ENCODE measurements at regions not wholly inside any gene's neighbourhood (a gene's known extent, or its start where the extent isn't known, plus 50 kb on each side); places are given as distances from the start of the nearest gene placed in this dataset.

DNA sequence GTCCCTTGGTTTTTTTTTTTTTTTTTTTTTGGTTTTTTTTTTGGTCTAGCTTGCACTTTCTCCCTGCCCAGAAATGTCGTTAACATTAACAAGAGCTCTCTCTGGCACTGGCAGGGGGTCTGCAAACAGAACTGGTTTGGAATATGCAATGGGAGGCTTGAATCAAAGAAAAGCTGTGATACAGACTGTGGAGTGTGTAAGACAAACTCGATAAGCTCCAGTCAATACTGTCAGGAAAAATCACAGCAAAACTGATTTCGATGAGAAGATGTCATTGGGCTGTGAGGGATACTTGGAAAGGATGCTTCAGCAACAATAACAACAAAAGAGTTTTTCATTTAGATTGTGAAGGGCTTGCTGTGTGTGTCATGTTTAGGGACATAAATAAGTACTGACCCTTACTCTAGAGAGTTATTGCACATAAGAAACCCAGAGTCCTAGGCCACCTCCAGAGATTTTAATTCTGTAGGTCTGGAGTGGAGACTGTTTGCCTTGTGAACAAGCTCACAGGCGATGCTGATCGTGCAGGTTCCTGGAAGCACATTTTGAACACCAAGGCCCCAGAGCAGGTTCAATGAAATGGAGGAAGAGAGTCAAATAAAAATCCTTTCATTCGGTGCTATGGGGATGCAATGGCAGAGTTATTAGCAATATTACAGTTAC, 470.7 kb upstream of the RBFOX1 start:
- Histone ChIP-seq H3K4me1 (ENCODE audit: insufficient read depth) (no peaks in the 10 kb centered on the region), H4K20me1 (ENCODE audit: insufficient read depth) (no peaks in the 10 kb centered on the region), H3K9me2 (ENCODE audit: insufficient read depth) (no peaks in the 10 kb centered on the region), H3K27me3 (replicated peaks; ENCODE audit: insufficient read depth) (no peaks in the 10 kb centered on the region), H3K36me3 (ENCODE audit: low read depth) (no peaks in the 10 kb centered on the region), H3K4me2 (ENCODE audit: unreplicated experiment) (no peak overlapping the region), H3K27ac (no peak overlapping the region), H3K9ac (no peak overlapping the region), H3K79me2 (ENCODE audit: insufficient read depth) (no peaks in the 10 kb centered on the region), H3K9me3 (ENCODE audit: low read depth) (no peaks in the 10 kb centered on the region), H2AFZ (no peak overlapping the region), H3K4me3 (no peak overlapping the region), H3F3A (ENCODE audit: insufficient read depth) (no peaks in the 10 kb centered on the region)
- DNase-seq, result no peak
- TF ChIP-seq EZH2 (IDR thresholded peaks at IDR 0.05; ENCODE audit: insufficient read depth, poor library complexity, severe bottlenecking) (no peak), EZH2phosphoT487 (IDR thresholded peaks at IDR 0.05; ENCODE audit: insufficient read depth, low read depth) (no peak)
- in situ Hi-C loops (cut with MboI), result no loop called here
- WGBS, 2 experiments (ENCODE audit: low coverage in 1 of 2, low lambda C conversion rate in 2 of 2, missing lambda C conversion rate in 2 of 2), result 12 to 16% methylated on average over 6 of the region's 6 CpGs

GRCh38 chr16:6861135-6861814, 471.4 kb upstream of the RBFOX1 start:
- WGBS, 2 experiments (ENCODE audit: low coverage in 1 of 2, low lambda C conversion rate in 2 of 2, missing lambda C conversion rate in 2 of 2), result 6 to 7% methylated on average over 8 of the region's 8 CpGs
- H3K4me2 ChIP-seq (ENCODE audit: unreplicated experiment), result no peak overlapping the region
- H3K36me3 ChIP-seq (ENCODE audit: low read depth), result no peaks in the 10 kb centered on the region
- no peaks in the 10 kb centered on the region for H3K9me3 ChIP-seq (ENCODE audit: low read depth)
- no peaks in the 10 kb centered on the region for H3K4me1 ChIP-seq (ENCODE audit: insufficient read depth)
- no peak overlapping the region for H3K4me3 ChIP-seq
- no peak overlapping the region for H3K27ac ChIP-seq
- no peaks in the 10 kb centered on the region for H3K27me3 ChIP-seq (replicated peaks; ENCODE audit: insufficient read depth)
- in situ Hi-C loops (cut with MboI), result no loop called here
- no peaks in the 10 kb centered on the region for H3K79me2 ChIP-seq (ENCODE audit: insufficient read depth)
- H2AFZ ChIP-seq, result no peak overlapping the region
- TF ChIP-seq EZH2phosphoT487 (IDR thresholded peaks at IDR 0.05; ENCODE audit: insufficient read depth, low read depth), result no peak
- TF ChIP-seq EZH2 (IDR thresholded peaks at IDR 0.05; ENCODE audit: insufficient read depth, poor library complexity, severe bottlenecking), result no peak
- no peaks in the 10 kb centered on the region for H4K20me1 ChIP-seq (ENCODE audit: insufficient read depth)
- DNase-seq, result no peak
- H3K9ac ChIP-seq, result no peak overlapping the region
- H3F3A ChIP-seq (ENCODE audit: insufficient read depth), result no peaks in the 10 kb centered on the region
- H3K9me2 ChIP-seq (ENCODE audit: insufficient read depth), result no peaks in the 10 kb centered on the region

GRCh38 chr16:6857575-6857974, 475.1 kb upstream of the RBFOX1 start:
- Histone ChIP-seq H3K4me2 (ENCODE audit: unreplicated experiment) (no peak overlapping the region), H3K79me2 (ENCODE audit: insufficient read depth) (no peaks in the 10 kb centered on the region), H3K36me3 (ENCODE audit: low read depth) (no peaks in the 10 kb centered on the region), H3K27me3 (replicated peaks; ENCODE audit: insufficient read depth) (no peaks in the 10 kb centered on the region), H3K9ac (no peak overlapping the region), H3F3A (ENCODE audit: insufficient read depth) (no peaks in the 10 kb centered on the region), H4K20me1 (ENCODE audit: insufficient read depth) (no peaks in the 10 kb centered on the region), H3K27ac (no peak overlapping the region), H2AFZ (no peak overlapping the region), H3K9me2 (ENCODE audit: insufficient read depth) (no peaks in the 10 kb centered on the region), H3K4me1 (ENCODE audit: insufficient read depth) (no peaks in the 10 kb centered on the region), H3K9me3 (ENCODE audit: low read depth) (no peaks in the 10 kb centered on the region), H3K4me3 (no peak overlapping the region)
- WGBS, 2 experiments (ENCODE audit: low coverage in 1 of 2, low lambda C conversion rate in 2 of 2, missing lambda C conversion rate in 2 of 2), result 15 to 18% methylated on average over 5 of the region's 5 CpGs
- in situ Hi-C loops (cut with MboI), result no loop called here
- no peak for DNase-seq
- TF ChIP-seq EZH2phosphoT487 (IDR thresholded peaks at IDR 0.05; ENCODE audit: insufficient read depth, low read depth), result no peak
- no peak for TF ChIP-seq EZH2 (IDR thresholded peaks at IDR 0.05; ENCODE audit: insufficient read depth, poor library complexity, severe bottlenecking)

DNA sequence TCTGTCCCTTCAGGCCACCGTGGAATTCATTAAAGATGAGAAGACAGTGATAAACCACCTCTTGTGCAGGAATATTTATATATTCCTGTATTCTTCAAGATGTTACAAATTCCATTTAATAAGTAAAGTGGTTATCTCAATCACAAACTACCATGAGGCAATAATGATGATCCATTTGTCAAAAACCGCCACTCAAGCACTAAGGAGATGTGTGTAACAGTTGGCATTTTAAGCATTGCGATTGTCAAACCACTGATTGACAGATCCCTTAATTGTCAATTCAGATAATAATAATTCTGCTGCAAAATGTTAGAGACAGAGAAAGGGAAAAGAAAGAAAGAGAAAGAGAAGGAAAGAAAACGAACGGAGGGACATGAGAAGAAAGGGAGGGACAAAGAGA, 476.1 kb upstream of the RBFOX1 start:
- no peaks in the 10 kb centered on the region for H4K20me1 ChIP-seq (ENCODE audit: insufficient read depth)
- no peak overlapping the region for H3K9ac ChIP-seq
- no peak overlapping the region for H3K27ac ChIP-seq
- WGBS, 2 experiments (ENCODE audit: low coverage in 1 of 2, low lambda C conversion rate in 2 of 2, missing lambda C conversion rate in 2 of 2), result 28 to 32% methylated on average over 5 of the region's 5 CpGs
- H3K4me3 ChIP-seq, result no peak overlapping the region
- TF ChIP-seq EZH2 (IDR thresholded peaks at IDR 0.05; ENCODE audit: insufficient read depth, poor library complexity, severe bottlenecking) (no peak), EZH2phosphoT487 (IDR thresholded peaks at IDR 0.05; ENCODE audit: insufficient read depth, low read depth) (no peak)
- in situ Hi-C loops (cut with MboI), result no loop called here
- H3K4me1 ChIP-seq (ENCODE audit: insufficient read depth), result no peaks in the 10 kb centered on the region
- no peaks in the 10 kb centered on the region for H3F3A ChIP-seq (ENCODE audit: insufficient read depth)
- H3K9me3 ChIP-seq (ENCODE audit: low read depth), result no peaks in the 10 kb centered on the region
- no peak overlapping the region for H2AFZ ChIP-seq
- DNase-seq, result no peak
- H3K4me2 ChIP-seq (ENCODE audit: unreplicated experiment), result no peak overlapping the region
- H3K79me2 ChIP-seq (ENCODE audit: insufficient read depth), result no peaks in the 10 kb centered on the region
- H3K9me2 ChIP-seq (ENCODE audit: insufficient read depth), result no peaks in the 10 kb centered on the region
- H3K27me3 ChIP-seq (replicated peaks; ENCODE audit: insufficient read depth), result no peaks in the 10 kb centered on the region
- no peaks in the 10 kb centered on the region for H3K36me3 ChIP-seq (ENCODE audit: low read depth)

All from GM23248 (cell line).